ENCODE measurements at regions not wholly inside any gene's neighbourhood (a gene's known extent, or its start where the extent isn't known, plus 50 kb on each side); places are given as distances from the start of the nearest gene placed in this dataset.
"Not testable (repeated sequence)": the region's sequence is repeated elsewhere in the genome, so short reads cannot be mapped to it uniquely, and the experiment has no call there.

GRCh38 chr5:60535198-60535597 lies 164.8 kb downstream of the DEPDC1B start:
- Histone ChIP-seq H3K4me3 (ENCODE audit: low read depth in 1 of 3, low read length in 3 of 3) (no peak overlapping the region), H3K9me3 (ENCODE audit: control insufficient read depth in 2 of 2, insufficient read depth in 1 of 2, low read depth in 1 of 2, low read length in 1 of 2) (peaks cover 0 to 4% of the 10 kb centered on the region in 2 donors), H3K36me3 (ENCODE audit: control insufficient read depth in 3 of 3, insufficient read depth in 2 of 3, low read depth in 1 of 3, low read length in 3 of 3) (no peaks in the 10 kb centered on the region), H3K27ac (ENCODE audit: low read depth in 1 of 3, low read length in 2 of 3) (no peak overlapping the region), H3K4me1 (ENCODE audit: control insufficient read depth in 3 of 3, insufficient read depth in 2 of 3, low read depth in 1 of 3, low read length in 2 of 3) (peaks cover 0 to under 1% (median 0%) of the 10 kb centered on the region in 3 donors), H3K27me3 (ENCODE audit: control insufficient read depth in 3 of 3, insufficient read depth in 3 of 3, low read length in 3 of 3) (no peaks in the 10 kb centered on the region)
- DNase-seq, result no peak
- no peak for FAIRE-seq

GRCh38 chr5:60533789-60534188 lies 166.2 kb downstream of the DEPDC1B start:
- H3K4me1 ChIP-seq (ENCODE audit: control insufficient read depth in 3 of 3, insufficient read depth in 2 of 3, low read depth in 1 of 3, low read length in 2 of 3), result no peaks in the 10 kb centered on the region
- DNase-seq (no peak), FAIRE-seq (no peak)
- 69 to 75% (median 72%) methylated on average over 4 of the region's 4 CpGs for WGBS, 3 donors
- peaks cover 0 to 4% of the 10 kb centered on the region in 2 donors for H3K9me3 ChIP-seq (ENCODE audit: control insufficient read depth in 2 of 2, insufficient read depth in 1 of 2, low read depth in 1 of 2, low read length in 1 of 2)
- no peak overlapping the region for H3K4me3 ChIP-seq (ENCODE audit: low read depth in 1 of 3, low read length in 3 of 3)
- H3K27me3 ChIP-seq (ENCODE audit: control insufficient read depth in 3 of 3, insufficient read depth in 3 of 3, low read length in 3 of 3), result no peaks in the 10 kb centered on the region
- no peaks in the 10 kb centered on the region for H3K36me3 ChIP-seq (ENCODE audit: control insufficient read depth in 3 of 3, insufficient read depth in 2 of 3, low read depth in 1 of 3, low read length in 3 of 3)
- H3K27ac ChIP-seq (ENCODE audit: low read depth in 1 of 3, low read length in 2 of 3), result no peak overlapping the region

- 81 to 91% (median 81%) methylated on average over 5 of the region's 5 CpGs for WGBS, 3 donors
- not testable (repeated sequence) for H3K4me3 ChIP-seq (ENCODE audit: low read depth in 1 of 3, low read length in 3 of 3); DNase-seq; H3K36me3 ChIP-seq (ENCODE audit: control insufficient read depth in 3 of 3, insufficient read depth in 2 of 3, low read depth in 1 of 3, low read length in 3 of 3); H3K9me3 ChIP-seq (ENCODE audit: control insufficient read depth in 2 of 2, insufficient read depth in 1 of 2, low read depth in 1 of 2, low read length in 1 of 2); FAIRE-seq; H3K4me1 ChIP-seq (ENCODE audit: control insufficient read depth in 3 of 3, insufficient read depth in 2 of 3, low read depth in 1 of 3, low read length in 2 of 3); H3K27ac ChIP-seq (ENCODE audit: low read depth in 1 of 3, low read length in 2 of 3); H3K27me3 ChIP-seq (ENCODE audit: control insufficient read depth in 3 of 3, insufficient read depth in 3 of 3, low read length in 3 of 3)
Measured at GRCh38 chr5:60532796-60533195, 167.2 kb downstream of the DEPDC1B start.

- not testable (repeated sequence) for DNase-seq; H3K4me3 ChIP-seq (ENCODE audit: low read depth in 1 of 3, low read length in 3 of 3); H3K4me1 ChIP-seq (ENCODE audit: control insufficient read depth in 3 of 3, insufficient read depth in 2 of 3, low read depth in 1 of 3, low read length in 2 of 3); H3K27ac ChIP-seq (ENCODE audit: low read depth in 1 of 3, low read length in 2 of 3); FAIRE-seq; H3K27me3 ChIP-seq (ENCODE audit: control insufficient read depth in 3 of 3, insufficient read depth in 3 of 3, low read length in 3 of 3); H3K9me3 ChIP-seq (ENCODE audit: control insufficient read depth in 2 of 2, insufficient read depth in 1 of 2, low read depth in 1 of 2, low read length in 1 of 2); H3K36me3 ChIP-seq (ENCODE audit: control insufficient read depth in 3 of 3, insufficient read depth in 2 of 3, low read depth in 1 of 3, low read length in 3 of 3)
- WGBS, 3 donors, result 88 to 93% (median 92%) methylated on average over 28 to 32 of the region's 32 CpGs
Measured at GRCh38 chr5:60530144-60530848, 169.7 kb downstream of the DEPDC1B start.

GRCh38 chr5:60529001-60529400 lies 171.0 kb downstream of the DEPDC1B start:
- Histone ChIP-seq H3K9me3 (ENCODE audit: control insufficient read depth in 2 of 2, insufficient read depth in 1 of 2, low read depth in 1 of 2, low read length in 1 of 2) (peaks cover 0 to 4% of the 10 kb centered on the region in 2 donors), H3K27ac (ENCODE audit: low read depth in 1 of 3, low read length in 2 of 3) (no peak overlapping the region), H3K27me3 (ENCODE audit: control insufficient read depth in 3 of 3, insufficient read depth in 3 of 3, low read length in 3 of 3) (no peaks in the 10 kb centered on the region), H3K4me3 (ENCODE audit: low read depth in 1 of 3, low read length in 3 of 3) (no peak overlapping the region), H3K4me1 (ENCODE audit: control insufficient read depth in 3 of 3, insufficient read depth in 2 of 3, low read depth in 1 of 3, low read length in 2 of 3) (no peaks in the 10 kb centered on the region), H3K36me3 (ENCODE audit: control insufficient read depth in 3 of 3, insufficient read depth in 2 of 3, low read depth in 1 of 3, low read length in 3 of 3) (no peaks in the 10 kb centered on the region)
- DNase-seq (no peak), FAIRE-seq (no peak)
- 62 to 77% (median 71%) methylated on average over 2 of the region's 2 CpGs for whole genome bisulfite sequencing, 3 donors

GRCh38 chr5:60527072-60527471 lies 172.9 kb downstream of the DEPDC1B start:
- no peak for DNase-seq
- Histone ChIP-seq H3K4me1 (ENCODE audit: control insufficient read depth in 3 of 3, insufficient read depth in 2 of 3, low read depth in 1 of 3, low read length in 2 of 3) (no peaks in the 10 kb centered on the region), H3K27me3 (ENCODE audit: control insufficient read depth in 3 of 3, insufficient read depth in 3 of 3, low read length in 3 of 3) (no peaks in the 10 kb centered on the region), H3K9me3 (ENCODE audit: control insufficient read depth in 2 of 2, insufficient read depth in 1 of 2, low read depth in 1 of 2, low read length in 1 of 2) (no peaks in the 10 kb centered on the region), H3K36me3 (ENCODE audit: control insufficient read depth in 3 of 3, insufficient read depth in 2 of 3, low read depth in 1 of 3, low read length in 3 of 3) (no peaks in the 10 kb centered on the region), H3K27ac (ENCODE audit: low read depth in 1 of 3, low read length in 2 of 3) (no peak overlapping the region), H3K4me3 (ENCODE audit: low read depth in 1 of 3, low read length in 3 of 3) (no peak overlapping the region)
- WGBS, 3 donors, result 71 to 87% (median 82%) methylated on average over 5 of the region's 5 CpGs
- FAIRE-seq, result no peak

- no peaks in the 10 kb centered on the region for H3K36me3 ChIP-seq (ENCODE audit: control insufficient read depth in 3 of 3, insufficient read depth in 2 of 3, low read depth in 1 of 3, low read length in 3 of 3)
- H3K9me3 ChIP-seq (ENCODE audit: control insufficient read depth in 2 of 2, insufficient read depth in 1 of 2, low read depth in 1 of 2, low read length in 1 of 2), result no peaks in the 10 kb centered on the region
- DNase-seq (no peak), FAIRE-seq (no peak)
- H3K4me1 ChIP-seq (ENCODE audit: control insufficient read depth in 3 of 3, insufficient read depth in 2 of 3, low read depth in 1 of 3, low read length in 2 of 3), result no peaks in the 10 kb centered on the region
- no peaks in the 10 kb centered on the region for H3K27me3 ChIP-seq (ENCODE audit: control insufficient read depth in 3 of 3, insufficient read depth in 3 of 3, low read length in 3 of 3)
- no peak overlapping the region for H3K4me3 ChIP-seq (ENCODE audit: low read depth in 1 of 3, low read length in 3 of 3)
- H3K27ac ChIP-seq (ENCODE audit: low read depth in 1 of 3, low read length in 2 of 3), result no peak overlapping the region
- 60 to 86% (median 80%) methylated on average over 8 of the region's 8 CpGs for WGBS, 3 donors
Measured at GRCh38 chr5:60526336-60526875, 173.6 kb downstream of the DEPDC1B start.

GRCh38 chr5:60522292-60522905 lies 177.6 kb downstream of the DEPDC1B start:
- Histone ChIP-seq H3K4me1 (ENCODE audit: control insufficient read depth in 3 of 3, insufficient read depth in 2 of 3, low read depth in 1 of 3, low read length in 2 of 3) (no peaks in the 10 kb centered on the region), H3K9me3 (ENCODE audit: control insufficient read depth in 2 of 2, insufficient read depth in 1 of 2, low read depth in 1 of 2, low read length in 1 of 2) (no peaks in the 10 kb centered on the region), H3K36me3 (ENCODE audit: control insufficient read depth in 3 of 3, insufficient read depth in 2 of 3, low read depth in 1 of 3, low read length in 3 of 3) (no peaks in the 10 kb centered on the region), H3K4me3 (ENCODE audit: low read depth in 1 of 3, low read length in 3 of 3) (no peak overlapping the region), H3K27ac (ENCODE audit: low read depth in 1 of 3, low read length in 2 of 3) (no peak overlapping the region), H3K27me3 (ENCODE audit: control insufficient read depth in 3 of 3, insufficient read depth in 3 of 3, low read length in 3 of 3) (no peaks in the 10 kb centered on the region)
- FAIRE-seq, result no peak
- DNase-seq, result no peak
- WGBS, 3 donors, result 59 to 89% (median 87%) methylated on average over 4 of the region's 4 CpGs

All from small intestine (tissue), 7 donors.